NT2/D1 (cell line): ENCODE measurements at regions not wholly inside any gene's neighbourhood (a gene's known extent, or its start where the extent isn't known, plus 50 kb on each side); places are given as distances from the start of the nearest gene placed in this dataset.

Source experiments
- SUZ12 ChIP-seq: IDR thresholded peaks from 2 replicates; pipeline ENCODE4 v1.6.1; 2011; ENCODE audit not compliant: insufficient read length, insufficient read depth; ENCODE audit errors: extremely low read depth
- YY1 ChIP-seq: IDR thresholded peaks from 2 replicates; pipeline ENCODE4 v1.6.1; 2011; ENCODE audit not compliant: insufficient read length, insufficient read depth
- ZNF274 ChIP-seq: IDR thresholded peaks from 2 replicates; pipeline ENCODE4 v1.6.1; 2011; ENCODE audit warnings: mild to moderate bottlenecking, low read depth, low read length

DNA sequence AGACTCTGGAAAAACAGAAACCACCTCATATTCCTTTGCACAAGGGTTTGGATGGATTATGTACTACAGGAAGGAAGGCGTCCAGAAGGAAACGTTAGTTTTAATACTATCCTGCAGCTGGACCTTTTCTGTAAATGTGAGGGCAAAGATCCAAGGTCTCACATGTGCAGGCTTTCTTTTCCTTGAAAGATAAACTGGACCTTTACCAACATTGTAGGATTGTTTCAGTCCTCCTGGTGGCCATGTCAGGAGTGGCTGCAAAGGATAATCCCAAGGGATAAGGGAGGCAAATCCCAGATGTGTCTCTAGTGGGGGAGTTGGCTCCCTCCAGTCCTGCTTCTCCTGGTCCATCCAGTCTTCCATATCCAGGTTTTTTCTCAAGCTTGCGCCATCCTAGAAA is 397.5 kb downstream of the HTR1A start:
- TF ChIP-seq SUZ12 (no peak), YY1 (no peak), ZNF274 (no peak)
